HEK293 (cell line): ENCODE measurements at regions not wholly inside any gene's neighbourhood (a gene's known extent, or its start where the extent isn't known, plus 50 kb on each side); places are given as distances from the start of the nearest gene placed in this dataset.

Source experiments
- CTCF ChIA-PET: fragments of 350-600 bp; formaldehyde crosslinking; extraction: SDS; loops from one replicate; lab custom pipeline; 2021; ENCODE audit warnings: antibody characterized with exemption; lab: Yijun Ruan, JAX
- POLR2A ChIA-PET: fragments of 300-600 bp; formaldehyde crosslinking; extraction: SDS; loops from one replicate; lab custom pipeline; 2020; ENCODE audit warnings: antibody characterized with exemption, inconsistent platforms; lab: Yijun Ruan, JAX
- H3K27ac ChIP-seq: fragments of 200-500 bp; sonication (Bioruptor generic); 2 replicates; pipeline ENCODE4 v1.5.1; 2014; ENCODE audit warnings: low read depth, low read length, control low read depth, inconsistent platforms; ENCODE audit errors: extremely low read depth
- H3K36me3 ChIP-seq, 2 experiments: fragments of 200-500 bp in 1 of 2; sonication (Bioruptor generic) in 1 of 2; 1 replicate in 1 of 2; 2 replicates in 1 of 2; pipeline ENCODE4 v1.5.1; 2014 to 2017; ENCODE audit warnings: inconsistent platforms in 2 of 2, low read length in 2 of 2; ENCODE audit not compliant: control insufficient read depth in 2 of 2, insufficient read depth in 1 of 2
- H3K4me1 ChIP-seq: fragments of 200-500 bp; sonication (Bioruptor generic); 2 replicates; pipeline ENCODE4 v1.5.1; 2014; ENCODE audit warnings: mild to moderate bottlenecking, low read length, inconsistent platforms; ENCODE audit not compliant: control insufficient read depth, insufficient read depth
- H3K4me3 ChIP-seq: 2 replicates; pipeline ENCODE4 v1.5.1; 2011; ENCODE audit warnings: low read depth, mild to moderate bottlenecking, control low read depth, low read length, moderate library complexity
- H3K9me3 ChIP-seq: fragments of 200-500 bp; sonication (Bioruptor generic); 2 replicates; pipeline ENCODE4 v1.5.1; 2014; ENCODE audit warnings: low read depth, low read length, inconsistent platforms; ENCODE audit not compliant: control insufficient read depth, insufficient read depth
- KLF10 ChIP-seq: fragments of 450-650 bp; IDR thresholded peaks from 2 replicates; pipeline ENCODE4 v1.5.1; 2018; ENCODE audit warnings: missing biosample characterization, mild to moderate bottlenecking, missing genetic modification characterization
- KLF7 ChIP-seq: fragments of 450-650 bp; formaldehyde crosslinking; IDR thresholded peaks from 2 replicates; pipeline ENCODE4 v1.5.1; 2016; ENCODE audit warnings: missing biosample characterization, missing genetic modification characterization, borderline replicate concordance
- KLF9 ChIP-seq: fragments of 450-650 bp; formaldehyde crosslinking; IDR thresholded peaks from 2 replicates; pipeline ENCODE4 v1.5.1; 2016; ENCODE audit warnings: missing biosample characterization, missing genetic modification characterization, low read depth
- TRIM28 ChIP-seq: IDR thresholded peaks from 2 replicates; pipeline ENCODE4 v1.6.1; 2011; ENCODE audit warnings: low read length, control low read depth, borderline replicate concordance
- WT1 ChIP-seq: fragments of 450-650 bp; formaldehyde crosslinking; IDR thresholded peaks from 2 replicates; pipeline ENCODE4 v1.5.1; 2016; ENCODE audit warnings: missing biosample characterization, missing genetic modification characterization
- YY1 ChIP-seq: fragments of 450-650 bp; formaldehyde crosslinking; IDR thresholded peaks from 2 replicates; pipeline ENCODE4 v1.5.1; 2018; ENCODE audit warnings: missing biosample characterization, missing genetic modification characterization
- ZBTB1 ChIP-seq: fragments of 450-650 bp; formaldehyde crosslinking; IDR thresholded peaks from 2 replicates; pipeline ENCODE4 v1.5.1; 2016; ENCODE audit warnings: missing biosample characterization, missing genetic modification characterization
- ZBTB20 ChIP-seq: fragments of 450-650 bp; formaldehyde crosslinking; IDR thresholded peaks from 2 replicates; pipeline ENCODE4 v1.5.1; 2016; ENCODE audit warnings: missing biosample characterization, missing genetic modification characterization
- ZFP37 ChIP-seq: fragments of 450-650 bp; formaldehyde crosslinking; IDR thresholded peaks from 2 replicates; pipeline ENCODE4 v1.5.1; 2016; ENCODE audit warnings: missing biosample characterization, missing genetic modification characterization
- ZFP41 ChIP-seq: fragments of 450-650 bp; formaldehyde crosslinking; IDR thresholded peaks from 2 replicates; pipeline ENCODE4 v1.5.1; 2016; ENCODE audit warnings: missing biosample characterization, missing genetic modification characterization, borderline replicate concordance
- ZFP69B ChIP-seq: fragments of 450-650 bp; formaldehyde crosslinking; IDR thresholded peaks from 2 replicates; pipeline ENCODE4 v1.5.1; 2016; ENCODE audit warnings: missing biosample characterization, missing genetic modification characterization
- ZIC2 ChIP-seq: fragments of 450-650 bp; formaldehyde crosslinking; IDR thresholded peaks from 2 replicates; pipeline ENCODE4 v1.5.1; 2016; ENCODE audit warnings: missing biosample characterization, missing genetic modification characterization
- ZNF202 ChIP-seq: fragments of 450-650 bp; formaldehyde crosslinking; IDR thresholded peaks from 2 replicates; pipeline ENCODE4 v1.5.1; 2016; ENCODE audit warnings: missing biosample characterization, missing genetic modification characterization, borderline replicate concordance
- ZNF354C ChIP-seq: fragments of 450-650 bp; formaldehyde crosslinking; IDR thresholded peaks from 2 replicates; pipeline ENCODE4 v1.5.1; 2016; ENCODE audit warnings: missing biosample characterization, missing genetic modification characterization, low read depth, borderline replicate concordance
- ZNF48 ChIP-seq: fragments of 450-650 bp; formaldehyde crosslinking; IDR thresholded peaks from 2 replicates; pipeline ENCODE4 v1.5.1; 2016; ENCODE audit warnings: missing biosample characterization, missing genetic modification characterization
- ZNF514 ChIP-seq: fragments of 450-650 bp; formaldehyde crosslinking; IDR thresholded peaks from 2 replicates; pipeline ENCODE4 v1.5.1; 2016; ENCODE audit warnings: missing biosample characterization, missing genetic modification characterization
- ZNF521 ChIP-seq: fragments of 450-650 bp; formaldehyde crosslinking; IDR thresholded peaks from 2 replicates; pipeline ENCODE4 v1.5.1; 2017; ENCODE audit warnings: missing biosample characterization, mild to moderate bottlenecking, missing genetic modification characterization
- ZNF530 ChIP-seq: fragments of 450-650 bp; formaldehyde crosslinking; IDR thresholded peaks from 2 replicates; pipeline ENCODE4 v1.5.1; 2016; ENCODE audit warnings: low read depth, missing biosample characterization, missing genetic modification characterization
- ZNF624 ChIP-seq: fragments of 450-650 bp; formaldehyde crosslinking; IDR thresholded peaks from 2 replicates; pipeline ENCODE4 v1.5.1; 2017; ENCODE audit warnings: missing biosample characterization, missing genetic modification characterization
- ZNF837 ChIP-seq: fragments of 450-650 bp; formaldehyde crosslinking; IDR thresholded peaks from 2 replicates; pipeline ENCODE4 v1.5.1; 2016; ENCODE audit warnings: missing biosample characterization, missing genetic modification characterization
- TF ChIP-seq, protein P1 (sequence below): fragments of 450-650 bp; formaldehyde crosslinking; IDR thresholded peaks from 2 replicates; pipeline ENCODE4 v1.5.1; 2016; ENCODE audit warnings: missing biosample characterization, missing genetic modification characterization
- TF ChIP-seq, protein P2 (sequence below): fragments of 450-650 bp; formaldehyde crosslinking; IDR thresholded peaks from 2 replicates; pipeline ENCODE4 v1.5.1; 2016; ENCODE audit warnings: missing biosample characterization, missing genetic modification characterization, borderline replicate concordance
- TF ChIP-seq, protein P3 (sequence below): fragments of 450-650 bp; formaldehyde crosslinking; IDR thresholded peaks from 2 replicates; pipeline ENCODE4 v1.5.1; 2016; ENCODE audit warnings: missing biosample characterization, missing genetic modification characterization

DNA sequence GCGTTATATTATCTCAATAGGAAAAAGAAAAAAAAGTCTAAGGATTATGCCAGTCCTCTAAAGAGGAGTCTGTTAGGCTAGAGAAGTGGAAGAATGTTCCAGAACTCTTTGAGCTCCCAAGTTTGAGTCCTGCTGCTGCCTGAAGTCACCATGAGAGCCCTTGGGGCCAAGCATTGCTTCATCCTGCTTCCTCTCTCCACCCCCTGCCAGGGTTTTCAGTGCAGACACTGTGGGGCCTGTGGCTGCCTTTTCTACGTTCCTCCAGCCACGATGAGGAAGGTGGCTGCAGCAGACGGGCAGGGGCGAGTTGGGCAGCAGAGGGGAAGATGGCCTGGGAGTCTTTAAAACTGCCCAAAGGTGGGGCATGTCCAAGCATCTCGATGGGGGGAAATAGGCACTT, 214.4 kb upstream of the KCNG1 start:
- Histone ChIP-seq H3K27ac (no peak overlapping the region), H3K9me3 (no peaks in the 10 kb centered on the region), H3K36me3 (no peaks in the 10 kb centered on the region), H3K4me3 (no peak overlapping the region), H3K4me1 (no peaks in the 10 kb centered on the region)
- CTCF ChIA-PET: interaction anchor here (0.7 to 0.8 kb wide), 3 partner anchors 54 to 258 kb away, joined by 3 read pairs; no protein-coding TSS in a partner anchor
- no peak for TF ChIP-seq KLF10 (tag by site-specific recombination)
- TF ChIP-seq ZIC2 (tag by site-specific recombination): 0 out of 2 replicates have a peak, but pooled peaks have one; percentile 9
- TF ChIP-seq ZBTB20: no peak
- POLR2A ChIA-PET: no interaction called here

DNA sequence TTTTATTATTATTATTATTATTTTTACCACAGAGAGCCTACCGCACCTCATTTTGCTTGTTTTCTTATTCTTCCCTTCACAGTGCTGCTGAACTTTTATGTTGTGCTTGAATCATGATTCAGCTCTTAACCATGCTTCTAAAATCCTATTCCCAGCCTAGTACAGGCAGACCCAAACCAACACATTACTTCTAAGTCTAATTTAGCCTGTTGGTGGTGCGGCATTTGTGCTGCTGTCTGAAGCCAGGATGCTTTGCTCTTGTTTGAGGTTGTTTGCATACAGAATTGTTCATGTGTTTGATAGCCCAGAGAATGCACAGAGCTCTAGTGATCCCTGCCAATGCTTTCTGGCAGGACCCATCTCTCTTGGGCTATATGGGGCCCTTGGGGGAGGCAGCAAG, 213.5 kb upstream of the KCNG1 start:
- no peak overlapping the region for H3K4me3 ChIP-seq
- H3K9me3 ChIP-seq: no peaks in the 10 kb centered on the region; the same call in 1 of the 2 replicates
- H3K27ac ChIP-seq: no peak overlapping the region
- ChIA-PET POLR2A (no interaction called here), CTCF (no interaction called here)
- no peaks in the 10 kb centered on the region for H3K4me1 ChIP-seq
- no peak for TF ChIP-seq ZNF530 (tag by site-specific recombination)
- TF ChIP-seq, protein P1, sequence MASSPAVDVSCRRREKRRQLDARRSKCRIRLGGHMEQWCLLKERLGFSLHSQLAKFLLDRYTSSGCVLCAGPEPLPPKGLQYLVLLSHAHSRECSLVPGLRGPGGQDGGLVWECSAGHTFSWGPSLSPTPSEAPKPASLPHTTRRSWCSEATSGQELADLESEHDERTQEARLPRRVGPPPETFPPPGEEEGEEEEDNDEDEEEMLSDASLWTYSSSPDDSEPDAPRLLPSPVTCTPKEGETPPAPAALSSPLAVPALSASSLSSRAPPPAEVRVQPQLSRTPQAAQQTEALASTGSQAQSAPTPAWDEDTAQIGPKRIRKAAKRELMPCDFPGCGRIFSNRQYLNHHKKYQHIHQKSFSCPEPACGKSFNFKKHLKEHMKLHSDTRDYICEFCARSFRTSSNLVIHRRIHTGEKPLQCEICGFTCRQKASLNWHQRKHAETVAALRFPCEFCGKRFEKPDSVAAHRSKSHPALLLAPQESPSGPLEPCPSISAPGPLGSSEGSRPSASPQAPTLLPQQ (tag by site-specific recombination): no peak
- TF ChIP-seq ZNF48 (tag by site-specific recombination): no peak
- TF ChIP-seq, protein P2, sequence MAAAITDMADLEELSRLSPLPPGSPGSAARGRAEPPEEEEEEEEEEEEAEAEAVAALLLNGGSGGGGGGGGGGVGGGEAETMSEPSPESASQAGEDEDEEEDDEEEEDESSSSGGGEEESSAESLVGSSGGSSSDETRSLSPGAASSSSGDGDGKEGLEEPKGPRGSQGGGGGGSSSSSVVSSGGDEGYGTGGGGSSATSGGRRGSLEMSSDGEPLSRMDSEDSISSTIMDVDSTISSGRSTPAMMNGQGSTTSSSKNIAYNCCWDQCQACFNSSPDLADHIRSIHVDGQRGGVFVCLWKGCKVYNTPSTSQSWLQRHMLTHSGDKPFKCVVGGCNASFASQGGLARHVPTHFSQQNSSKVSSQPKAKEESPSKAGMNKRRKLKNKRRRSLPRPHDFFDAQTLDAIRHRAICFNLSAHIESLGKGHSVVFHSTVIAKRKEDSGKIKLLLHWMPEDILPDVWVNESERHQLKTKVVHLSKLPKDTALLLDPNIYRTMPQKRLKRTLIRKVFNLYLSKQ: no peak
- no peak for TF ChIP-seq ZFP69B (tag by site-specific recombination)
- TF ChIP-seq ZBTB1 (tag by site-specific recombination): no peak
- no peak for TF ChIP-seq ZNF837 (tag by site-specific recombination)
- no peaks in the 10 kb centered on the region for H3K36me3 ChIP-seq

DNA sequence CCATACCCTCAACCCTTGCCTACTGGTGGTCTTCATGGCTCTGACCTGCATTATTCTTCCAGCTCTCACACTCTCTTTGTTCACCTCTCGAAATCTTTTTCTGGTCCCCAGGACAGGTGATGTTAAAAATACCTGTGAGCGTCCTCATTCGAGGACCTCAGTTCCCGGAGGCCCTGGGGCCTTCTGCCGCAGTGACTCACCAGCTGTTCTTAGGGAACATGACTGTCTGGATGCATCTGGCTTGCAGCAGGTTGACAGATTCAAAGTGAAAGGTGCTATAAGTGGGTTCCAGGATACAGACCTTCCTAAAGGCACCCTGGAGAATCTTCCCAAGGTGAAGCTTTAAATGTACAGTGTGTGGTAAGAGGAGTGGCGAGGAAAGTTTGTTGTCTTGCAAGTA, 210.4 kb upstream of the KCNG1 start:
- Histone ChIP-seq H3K27ac (no peak overlapping the region), H3K9me3 (no peaks in the 10 kb centered on the region; the same call in 1 of the 2 replicates), H3K36me3 (no peaks in the 10 kb centered on the region), H3K4me3 (no peak overlapping the region), H3K4me1 (no peaks in the 10 kb centered on the region)
- ChIA-PET POLR2A (no interaction called here), CTCF (interaction anchor here (1.7 kb wide), 1 partner anchor 246 kb away, joined by 6 read pairs; no protein-coding TSS in a partner anchor)
- TF ChIP-seq WT1 (tag by site-specific recombination) (no peak), ZFP37 (tag by site-specific recombination) (no peak), KLF7 (tag by site-specific recombination) (no peak), ZFP41 (tag by site-specific recombination) (no peak), ZNF521 (tag by site-specific recombination) (no peak), ZNF354C (tag by site-specific recombination) (no peak), ZNF202 (tag by site-specific recombination) (no peak), ZNF624 (tag by site-specific recombination) (no peak), KLF9 (tag by site-specific recombination) (no peak), TRIM28 (no peak), ZNF514 (tag by site-specific recombination) (no peak), ZNF837 (tag by site-specific recombination) (no peak), YY1 (tag by site-specific recombination) (no peak)
- TF ChIP-seq, protein P3, sequence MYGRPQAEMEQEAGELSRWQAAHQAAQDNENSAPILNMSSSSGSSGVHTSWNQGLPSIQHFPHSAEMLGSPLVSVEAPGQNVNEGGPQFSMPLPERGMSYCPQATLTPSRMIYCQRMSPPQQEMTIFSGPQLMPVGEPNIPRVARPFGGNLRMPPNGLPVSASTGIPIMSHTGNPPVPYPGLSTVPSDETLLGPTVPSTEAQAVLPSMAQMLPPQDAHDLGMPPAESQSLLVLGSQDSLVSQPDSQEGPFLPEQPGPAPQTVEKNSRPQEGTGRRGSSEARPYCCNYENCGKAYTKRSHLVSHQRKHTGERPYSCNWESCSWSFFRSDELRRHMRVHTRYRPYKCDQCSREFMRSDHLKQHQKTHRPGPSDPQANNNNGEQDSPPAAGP (tag by site-specific recombination): no peak
- TF ChIP-seq, protein P1 (tag by site-specific recombination): no peak
